GM18870 (cell line): ENCODE measurements at regions not wholly inside any gene's neighbourhood (a gene's known extent, or its start where the extent isn't known, plus 50 kb on each side); places are given as distances from the start of the nearest gene placed in this dataset.
"Not testable (repeated sequence)": the region's sequence is repeated elsewhere in the genome, so short reads cannot be mapped to it uniquely, and the experiment has no call there.

ENCODE experiments used
- ATAC-seq: cut with Tn5 transposase; IDR thresholded peaks from one replicate; pipeline ENCODE4 v1.9.1; 2021; ENCODE audit warnings: moderate library complexity; ENCODE audit not compliant: unreplicated experiment

- ATAC-seq, result no peak
Observed at GRCh38 chr20:47927944-47928343, 142.7 kb upstream of the SULF2 start.

DNA sequence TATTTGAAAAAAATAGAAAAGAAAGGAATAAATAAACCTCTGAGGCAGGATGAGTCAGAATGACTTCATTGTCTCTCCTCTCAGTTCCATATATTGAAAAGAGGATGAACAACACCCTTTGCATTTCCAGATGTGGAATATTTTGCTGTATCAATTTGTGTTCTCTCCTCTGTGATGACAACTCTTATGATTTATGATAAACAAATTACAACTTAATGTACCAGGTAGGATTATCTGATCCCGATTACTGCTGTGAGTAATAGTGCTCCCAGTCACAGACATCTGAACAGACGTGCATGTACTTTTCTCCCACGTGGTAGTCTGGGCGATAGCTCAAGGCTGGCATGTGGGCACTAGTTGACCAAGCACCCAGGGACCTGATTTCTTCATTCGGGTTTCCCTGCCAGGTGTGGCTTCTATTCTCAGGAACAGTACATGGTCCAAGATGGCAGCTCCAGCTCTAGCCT, 142.1 kb upstream of the SULF2 start:
- no peak for ATAC-seq

- ATAC-seq, result no peak
Observed at GRCh38 chr20:47926731-47927130, 141.4 kb upstream of the SULF2 start.

- no peak for ATAC-seq
Observed at GRCh38 chr20:47925593-47925992, 140.3 kb upstream of the SULF2 start.

DNA sequence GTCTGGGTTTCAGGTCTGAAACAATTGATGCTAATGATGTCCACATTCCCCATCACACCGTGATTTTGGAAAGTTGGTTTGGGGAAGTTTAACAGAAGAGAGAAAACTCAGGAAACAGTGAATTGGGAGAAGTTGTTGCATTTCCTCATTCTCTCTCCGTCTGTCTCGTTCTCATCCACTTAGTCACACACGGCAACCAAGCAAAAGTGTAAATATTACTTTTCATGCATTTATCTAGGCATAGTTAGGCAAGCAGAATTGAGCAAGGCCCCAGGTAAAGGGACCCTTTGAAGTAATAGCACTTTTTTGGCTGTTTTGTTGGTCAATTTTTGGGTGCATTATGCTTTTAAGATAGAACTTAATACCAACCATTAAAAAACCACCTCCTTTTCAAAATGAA, 137.0 kb upstream of the SULF2 start:
- no peak for ATAC-seq

DNA sequence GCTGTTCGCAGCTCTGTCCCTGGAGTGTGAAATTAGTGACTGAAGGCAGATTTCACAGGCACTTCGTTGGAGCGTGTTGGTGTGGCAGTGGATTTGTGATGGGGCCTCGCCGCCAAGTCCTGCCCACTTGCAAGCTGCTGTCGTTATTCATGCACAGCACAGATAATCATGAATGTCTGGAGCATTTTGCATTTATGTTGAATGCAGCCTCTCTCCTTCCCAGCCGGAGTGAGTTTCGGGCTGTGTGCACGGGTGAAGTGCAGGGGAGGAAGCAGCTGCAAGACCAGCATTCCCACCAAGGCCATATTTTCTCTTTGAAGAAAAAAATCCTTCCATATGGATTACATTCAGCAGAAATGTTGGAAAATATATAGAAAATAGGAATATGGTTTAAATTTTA, 136.5 kb upstream of the SULF2 start:
- not testable (repeated sequence) for ATAC-seq

GRCh38 chr20:47921408-47921807, 136.1 kb upstream of the SULF2 start:
- no peak for ATAC-seq

- ATAC-seq, result no peak
Observed at GRCh38 chr20:47917549-47918070, 132.3 kb upstream of the SULF2 start.

GRCh38 chr20:47915495-47915894, 130.2 kb upstream of the SULF2 start:
- ATAC-seq, result no peak

DNA sequence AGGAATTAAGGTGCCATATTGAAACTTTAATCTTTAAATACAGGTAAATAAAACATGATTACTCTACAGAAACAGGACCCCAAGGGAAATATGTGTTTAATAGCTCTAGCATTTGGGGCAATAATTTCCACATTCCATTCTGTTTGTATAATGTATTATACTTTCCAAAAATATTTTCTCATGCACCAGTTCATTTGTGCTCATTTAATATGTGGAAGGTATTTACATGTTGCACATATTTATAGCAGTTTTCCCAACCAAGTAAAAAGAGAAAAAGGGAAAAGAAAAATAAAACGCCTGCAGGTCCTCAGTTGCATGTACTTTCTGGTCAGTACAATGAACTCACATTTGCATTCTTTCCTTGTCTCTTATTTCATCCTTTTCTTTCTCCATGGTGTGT, 129.5 kb upstream of the SULF2 start:
- ATAC-seq, result no peak

GRCh38 chr20:47912786-47913501, 127.7 kb upstream of the SULF2 start:
- not testable (repeated sequence) for ATAC-seq

- not testable (repeated sequence) for ATAC-seq
Observed at GRCh38 chr20:47912165-47912564, 126.9 kb upstream of the SULF2 start.

DNA sequence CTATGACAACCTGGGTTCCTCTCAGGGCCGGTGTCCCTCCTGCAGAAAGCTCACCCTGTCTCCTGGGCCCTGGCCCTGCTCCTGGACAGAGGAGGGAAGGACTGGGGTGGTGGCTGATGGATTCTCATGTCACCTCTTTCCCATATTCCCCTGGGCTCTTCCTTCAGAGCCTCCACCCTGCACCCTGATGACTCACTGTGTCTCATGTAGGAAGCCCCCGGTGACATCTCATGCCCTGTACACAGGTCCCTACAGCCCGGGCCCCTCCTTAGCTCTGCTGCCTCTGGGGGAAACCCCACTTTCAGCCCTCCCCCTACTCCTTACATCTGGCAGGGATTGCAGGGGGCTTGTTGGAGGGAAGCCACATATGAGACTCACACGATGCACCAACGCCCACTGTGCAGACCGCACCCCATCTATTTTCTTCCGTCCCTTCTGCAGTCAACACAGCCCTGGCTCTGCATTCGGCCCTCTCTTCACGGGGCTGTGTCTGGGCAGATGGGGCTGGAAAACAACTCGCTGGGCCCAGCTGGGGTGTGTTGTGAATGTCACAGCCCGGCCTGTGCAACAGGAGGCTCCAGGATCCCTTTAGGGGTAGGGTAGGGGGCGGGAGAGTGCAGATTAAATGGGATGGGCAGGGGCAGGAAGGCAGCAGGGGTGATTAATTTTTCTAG, 124.6 kb upstream of the SULF2 start:
- ATAC-seq, result not testable (repeated sequence)

- ATAC-seq, result not testable (repeated sequence)
Observed at GRCh38 chr20:47908361-47909035, 123.2 kb upstream of the SULF2 start.

GRCh38 chr20:47907951-47908350, 122.7 kb upstream of the SULF2 start:
- not testable (repeated sequence) for ATAC-seq

DNA sequence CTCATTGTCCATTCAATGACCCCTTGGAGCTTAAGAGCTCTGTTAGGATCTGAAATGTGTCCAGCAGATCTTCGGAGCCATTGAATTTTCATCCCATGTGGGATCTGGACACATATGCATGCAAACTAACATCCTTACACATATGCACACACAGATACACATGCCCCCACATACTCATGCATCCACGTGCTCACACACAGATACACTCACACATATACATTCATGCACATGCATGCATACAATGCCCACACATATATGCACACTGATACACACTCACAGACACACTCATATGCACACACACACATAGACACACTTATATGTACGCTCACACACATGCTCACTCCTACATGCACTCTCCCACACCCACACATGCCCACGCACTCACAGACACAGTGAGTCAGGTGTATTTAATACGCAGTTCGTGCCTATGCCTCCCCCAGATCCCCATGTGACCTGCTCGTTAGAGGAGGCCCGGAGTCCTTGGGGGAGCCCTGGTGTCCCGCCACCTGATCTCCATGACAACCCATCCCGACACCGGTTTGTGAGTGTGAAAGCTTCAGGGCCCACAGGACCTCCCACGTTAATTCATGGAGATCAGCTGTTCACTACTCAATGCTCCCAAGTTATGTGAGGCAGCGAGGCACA, 121.9 kb upstream of the SULF2 start:
- no peak for ATAC-seq

DNA sequence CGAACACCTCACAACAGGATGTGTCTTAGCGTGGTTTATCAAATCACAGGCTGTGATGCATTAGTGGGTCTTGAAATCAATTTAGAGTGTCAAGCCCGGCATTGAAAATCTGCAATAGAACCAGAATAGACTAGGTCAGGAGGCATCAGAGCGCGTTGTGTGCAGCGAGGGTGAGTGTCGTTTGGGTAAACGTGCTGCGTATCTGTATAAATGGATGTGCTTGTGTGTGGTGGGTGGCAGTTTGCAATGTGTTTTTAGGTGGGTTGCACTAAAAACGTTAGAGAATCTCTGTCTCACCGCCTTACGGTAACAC, 121.0 kb upstream of the SULF2 start:
- ATAC-seq, result no peak

DNA sequence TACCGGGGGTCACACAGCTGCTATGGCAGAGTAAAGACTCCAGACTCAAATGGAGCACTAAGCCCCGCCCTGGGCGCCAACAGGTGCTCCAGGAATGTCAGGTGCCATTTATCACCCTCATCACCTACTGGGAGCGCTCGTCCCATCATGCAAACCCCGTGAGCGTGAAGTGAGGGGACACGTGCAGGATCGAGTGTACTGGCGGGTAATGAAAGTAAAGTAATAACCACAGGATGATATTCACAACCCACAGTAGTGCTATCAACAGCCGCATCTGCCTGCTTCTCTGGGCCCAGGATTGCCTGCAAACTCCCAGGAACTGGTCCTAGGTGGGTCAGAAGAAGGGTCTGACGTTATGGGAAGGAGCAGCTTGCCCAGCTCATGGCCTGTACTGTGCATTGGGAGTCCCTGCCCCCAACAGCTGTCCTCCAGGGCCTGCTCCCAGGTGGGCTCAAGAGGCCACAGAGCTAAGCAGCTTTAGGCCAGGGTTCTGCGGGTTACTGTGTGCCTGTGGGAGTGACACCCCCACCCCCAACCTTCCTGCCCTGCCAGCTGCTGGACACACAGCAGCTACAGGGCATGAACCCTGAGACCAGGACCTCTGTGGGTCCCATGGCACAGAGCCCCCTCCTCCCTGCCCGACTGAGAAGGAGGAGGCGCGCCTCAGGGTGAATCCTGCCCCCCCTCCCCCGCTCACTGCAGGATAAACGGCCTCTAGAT, 120.5 kb upstream of the SULF2 start:
- ATAC-seq, result no peak

DNA sequence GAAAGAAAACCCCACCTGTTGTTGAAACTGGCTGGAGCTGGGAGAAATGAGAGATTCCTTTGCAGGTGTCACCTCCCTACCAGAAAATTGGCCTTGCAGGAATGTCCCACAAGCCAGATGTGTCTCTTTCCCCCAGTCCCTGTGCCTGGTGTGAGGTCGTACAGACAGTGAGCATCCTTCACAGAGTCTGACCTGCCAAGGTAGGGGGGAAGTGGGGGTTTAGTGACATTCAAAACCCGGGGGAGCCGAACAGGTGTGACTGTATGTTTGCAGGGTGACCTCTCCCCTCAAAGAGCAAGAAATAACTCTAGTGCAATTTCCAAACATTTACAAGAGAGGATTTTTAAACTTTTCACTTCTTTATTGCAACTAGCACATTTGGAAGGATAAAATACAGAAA, 117.7 kb upstream of the SULF2 start:
- not testable (repeated sequence) for ATAC-seq

GRCh38 chr20:47899313-47899712, 114.0 kb upstream of the SULF2 start:
- ATAC-seq, result not testable (repeated sequence)

GRCh38 chr20:47897461-47897860, 112.2 kb upstream of the SULF2 start:
- no peak for ATAC-seq
